ENCODE measurements at regions not wholly inside any gene's neighbourhood (a gene's known extent, or its start where the extent isn't known, plus 50 kb on each side); places are given as distances from the start of the nearest gene placed in this dataset.
"Not testable (repeated sequence)": the region's sequence is repeated elsewhere in the genome, so short reads cannot be mapped to it uniquely, and the experiment has no call there.

DNA sequence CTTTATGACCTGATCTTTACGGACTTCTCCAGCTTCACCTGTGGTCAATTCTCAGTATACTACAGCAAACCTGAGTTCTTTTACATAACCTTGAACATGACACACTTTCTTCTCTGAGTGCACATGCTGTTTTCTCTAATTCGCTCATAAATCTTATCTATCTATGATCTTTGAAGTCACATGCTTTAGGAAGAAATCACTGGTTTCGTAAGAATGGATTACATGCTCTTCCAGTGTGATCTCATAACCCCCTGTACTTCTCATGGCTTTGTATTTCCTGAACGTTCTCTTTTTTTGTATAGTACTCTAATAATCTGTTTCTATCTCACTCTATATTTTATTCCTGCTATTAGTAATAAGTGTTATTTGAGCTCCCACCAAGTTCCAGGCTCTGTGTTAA, 1165.2 kb downstream of the TBL1XR1 start:
- H3K27ac Mint-ChIP-seq (ENCODE audit: unreplicated experiment) = no peak overlapping the region
- no peak for TF ChIP-seq CTCF (IDR thresholded peaks at IDR 0.05; ENCODE audit: partially characterized antibody, unreplicated experiment)
- no peaks in the 10 kb centered on the region for H3K4me1 Mint-ChIP-seq (ENCODE audit: low read depth, unreplicated experiment)
- DNase-seq = no peak
- no peaks in the 10 kb centered on the region for H3K9me3 Mint-ChIP-seq (ENCODE audit: unreplicated experiment)
- H3K36me3 Mint-ChIP-seq (ENCODE audit: unreplicated experiment) = no peaks in the 10 kb centered on the region
- no peak overlapping the region for H3K4me3 Mint-ChIP-seq (ENCODE audit: unreplicated experiment)
- no peaks in the 10 kb centered on the region for H3K27me3 Mint-ChIP-seq (ENCODE audit: unreplicated experiment)

GRCh38 chr3:176016203-176016602, 1157.1 kb downstream of the NAALADL2 start:
- H3K9me3 Mint-ChIP-seq (ENCODE audit: unreplicated experiment); H3K4me1 Mint-ChIP-seq (ENCODE audit: low read depth, unreplicated experiment); H3K36me3 Mint-ChIP-seq (ENCODE audit: unreplicated experiment); H3K27me3 Mint-ChIP-seq (ENCODE audit: unreplicated experiment); DNase-seq; H3K4me3 Mint-ChIP-seq (ENCODE audit: unreplicated experiment); H3K27ac Mint-ChIP-seq (ENCODE audit: unreplicated experiment): not testable (repeated sequence)

DNA sequence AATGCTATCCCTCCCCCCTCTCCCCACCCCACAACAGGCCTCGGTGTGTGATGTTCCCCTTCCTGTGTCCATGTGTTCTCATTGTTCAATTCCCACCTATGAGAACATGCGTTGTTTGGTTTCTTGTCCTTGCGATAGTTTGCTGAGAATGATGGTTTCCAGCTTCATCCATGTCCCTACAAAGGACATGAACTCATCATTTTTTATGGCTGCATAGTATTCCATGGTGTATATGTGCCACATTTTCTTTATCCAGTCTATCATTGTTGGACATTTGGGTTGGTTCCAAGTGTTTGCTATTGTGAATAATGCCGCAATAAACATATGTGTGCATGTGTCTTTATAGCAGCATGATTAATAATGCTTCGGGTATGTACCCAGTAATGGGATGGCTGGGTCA, 1156.1 kb downstream of the NAALADL2 start:
- not testable (repeated sequence) for H3K27me3 Mint-ChIP-seq (ENCODE audit: unreplicated experiment); H3K4me1 Mint-ChIP-seq (ENCODE audit: low read depth, unreplicated experiment); H3K36me3 Mint-ChIP-seq (ENCODE audit: unreplicated experiment); H3K9me3 Mint-ChIP-seq (ENCODE audit: unreplicated experiment); DNase-seq; H3K27ac Mint-ChIP-seq (ENCODE audit: unreplicated experiment); H3K4me3 Mint-ChIP-seq (ENCODE audit: unreplicated experiment)

DNA sequence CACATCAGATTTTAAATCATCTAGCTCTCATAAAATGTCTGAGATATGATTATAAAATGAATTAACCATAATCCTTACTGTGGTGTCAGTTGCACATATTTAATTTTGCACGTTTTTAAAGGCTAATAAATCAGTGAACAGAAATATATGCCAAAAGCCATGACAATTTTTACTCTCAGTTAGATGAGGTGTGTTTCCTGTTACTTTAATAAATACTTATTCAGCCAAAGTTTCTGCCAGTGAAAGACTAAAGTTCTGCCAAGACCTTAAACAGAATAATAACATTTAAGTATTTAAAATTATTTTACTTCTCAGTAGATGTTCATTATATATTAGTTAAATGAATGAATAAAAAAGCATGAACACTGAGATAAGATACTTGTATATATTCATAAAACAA, 1150.1 kb downstream of the NAALADL2 start:
- Mint-ChIP-seq H3K4me1 (ENCODE audit: low read depth, unreplicated experiment) (peaks cover 4% of the 10 kb centered on the region), H3K9me3 (ENCODE audit: unreplicated experiment) (no peaks in the 10 kb centered on the region), H3K27ac (ENCODE audit: unreplicated experiment) (no peak overlapping the region), H3K27me3 (ENCODE audit: unreplicated experiment) (no peaks in the 10 kb centered on the region), H3K36me3 (ENCODE audit: unreplicated experiment) (no peaks in the 10 kb centered on the region), H3K4me3 (ENCODE audit: unreplicated experiment) (no peak overlapping the region)
- no peak for TF ChIP-seq CTCF (IDR thresholded peaks at IDR 0.05; ENCODE audit: partially characterized antibody, unreplicated experiment)
- no peak for DNase-seq

GRCh38 chr3:176005564-176005963, 1146.4 kb downstream of the NAALADL2 start:
- TF ChIP-seq CTCF (IDR thresholded peaks at IDR 0.05; ENCODE audit: partially characterized antibody, unreplicated experiment) = no peak
- Mint-ChIP-seq H3K36me3 (ENCODE audit: unreplicated experiment) (no peaks in the 10 kb centered on the region), H3K9me3 (ENCODE audit: unreplicated experiment) (no peaks in the 10 kb centered on the region), H3K27me3 (ENCODE audit: unreplicated experiment) (no peaks in the 10 kb centered on the region), H3K27ac (ENCODE audit: unreplicated experiment) (no peak overlapping the region), H3K4me3 (ENCODE audit: unreplicated experiment) (no peak overlapping the region), H3K4me1 (ENCODE audit: low read depth, unreplicated experiment) (peaks cover 4% of the 10 kb centered on the region)
- no peak for DNase-seq

GRCh38 chr3:175989161-175989560, 1130.0 kb downstream of the NAALADL2 start:
- Mint-ChIP-seq H3K27me3 (ENCODE audit: unreplicated experiment) (no peaks in the 10 kb centered on the region), H3K4me1 (ENCODE audit: low read depth, unreplicated experiment) (no peaks in the 10 kb centered on the region), H3K36me3 (ENCODE audit: unreplicated experiment) (peaks cover 7% of the 10 kb centered on the region), H3K27ac (ENCODE audit: unreplicated experiment) (no peak overlapping the region), H3K9me3 (ENCODE audit: unreplicated experiment) (no peaks in the 10 kb centered on the region), H3K4me3 (ENCODE audit: unreplicated experiment) (no peak overlapping the region)
- no peak for DNase-seq
- TF ChIP-seq CTCF (IDR thresholded peaks at IDR 0.05; ENCODE audit: partially characterized antibody, unreplicated experiment) = no peak

Data from glutamatergic neuron (in vitro differentiated cells).